NCI-H1105 treated with DMSO at 0.1 percent for 48 hours (cell line): ENCODE measurements at regions not wholly inside any gene's neighbourhood (a gene's known extent, or its start where the extent isn't known, plus 50 kb on each side); places are given as distances from the start of the nearest gene placed in this dataset.
"Not testable (repeated sequence)": the region's sequence is repeated elsewhere in the genome, so short reads cannot be mapped to it uniquely, and the experiment has no call there.

Source experiments
- DNase-seq: peaks from one replicate; lab custom pipeline; 2025; lab: John Stamatoyannopoulos, UW

DNA sequence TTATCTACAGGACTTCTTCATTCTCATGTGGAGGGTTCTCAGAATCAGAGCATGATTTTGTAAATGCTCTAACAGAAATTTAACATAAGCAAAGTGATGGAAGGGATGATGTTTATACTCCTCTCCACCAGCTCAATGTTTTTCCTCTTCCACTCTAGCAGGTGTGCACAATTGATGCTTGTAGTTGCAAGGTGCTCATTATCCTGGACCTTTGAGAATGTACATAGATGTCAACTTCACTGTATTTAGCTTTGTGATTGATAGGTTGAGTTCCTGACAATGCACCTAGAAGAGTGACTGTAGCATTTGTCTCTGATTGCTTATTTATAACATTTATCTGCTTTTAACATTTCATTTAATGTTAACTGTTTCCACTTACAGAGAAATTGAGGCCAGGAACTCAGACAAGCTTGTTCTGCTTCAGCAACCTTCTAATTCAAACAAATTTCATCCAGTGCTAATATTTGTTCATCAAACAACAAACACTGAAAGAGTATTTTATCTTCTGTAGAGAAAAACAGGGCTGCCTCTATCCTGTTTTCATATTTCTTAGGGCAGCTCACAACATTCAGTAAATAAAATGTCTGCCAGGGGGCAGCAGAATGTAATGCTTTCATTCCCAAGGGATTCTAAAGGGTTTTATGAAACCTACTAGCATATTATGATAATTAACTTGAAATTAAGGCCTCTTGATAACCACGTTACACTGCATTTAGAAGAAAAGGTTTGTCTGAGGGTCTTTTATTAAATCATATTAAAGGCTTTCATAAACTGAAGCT, 127.9 kb upstream of the NOL4 start:
- DNase-seq: peak; percentile 95

DNA sequence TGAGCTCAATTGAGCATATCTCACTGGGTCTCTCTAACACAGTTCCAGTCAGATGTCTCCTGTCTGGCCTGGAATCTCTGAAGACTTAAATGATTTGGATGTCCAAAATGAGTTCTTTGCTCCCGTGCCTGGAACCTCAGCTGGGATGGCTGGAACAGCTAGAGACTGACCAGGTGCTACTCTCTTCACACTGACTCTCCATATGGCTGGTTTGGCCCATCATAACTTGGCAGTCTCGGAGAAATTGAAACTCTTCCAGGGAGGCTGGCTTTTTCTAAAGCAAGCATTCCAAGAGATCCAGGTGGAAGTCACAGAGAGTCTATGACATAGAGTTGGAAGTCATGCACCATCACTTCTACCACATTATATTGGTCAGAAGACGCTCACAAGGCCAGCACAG, 129.6 kb upstream of the NOL4 start:
- DNase-seq: no peak

DNA sequence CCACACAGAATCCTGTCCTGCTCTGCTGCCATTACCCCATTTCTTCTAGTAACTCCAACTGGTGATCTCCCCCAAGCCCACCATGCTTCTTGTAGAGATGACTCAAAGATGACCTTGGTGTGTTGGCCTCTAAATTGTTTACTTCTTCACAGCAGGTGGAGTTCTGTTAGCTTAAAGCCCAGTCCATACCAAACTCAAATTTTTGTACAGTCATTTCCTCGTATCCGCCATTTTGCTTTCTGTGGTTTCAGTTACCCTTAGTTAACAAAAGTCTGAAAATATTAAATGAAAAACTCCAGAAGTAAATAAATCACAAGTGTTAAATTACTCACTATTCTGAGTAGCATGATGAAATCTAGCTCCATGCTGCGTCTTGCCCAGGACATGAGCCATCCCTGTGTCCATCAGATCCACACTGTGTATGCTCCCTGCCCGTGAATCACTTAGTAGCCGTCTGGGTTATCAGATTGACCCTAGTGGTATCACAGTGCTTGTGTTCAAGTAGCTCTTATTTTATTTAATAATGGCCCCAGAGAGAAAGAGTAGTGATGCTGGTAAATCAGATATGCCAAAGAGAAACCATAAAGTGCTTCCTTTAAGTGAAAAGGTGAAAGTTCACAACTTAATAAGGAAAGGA, 133.3 kb upstream of the NOL4 start:
- DNase-seq: no peak

DNA sequence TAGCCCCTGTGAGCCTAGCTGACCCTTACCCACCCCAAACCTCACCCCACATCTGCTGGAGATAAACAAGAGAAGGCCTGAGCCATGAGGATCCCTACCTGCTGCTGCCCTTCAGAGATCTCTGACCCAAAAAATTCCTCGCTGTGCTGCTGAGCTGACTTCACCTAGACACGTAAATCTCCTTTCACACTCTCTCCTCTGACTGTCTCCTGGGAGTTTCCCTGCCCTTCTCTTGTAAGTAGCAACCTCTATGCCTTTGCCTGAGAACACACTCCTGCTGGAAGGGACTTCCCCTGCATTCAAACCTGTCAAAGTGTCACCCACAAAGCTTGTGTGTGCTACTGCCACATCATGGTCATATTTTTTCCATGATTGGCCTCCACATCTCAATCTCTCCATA, 134.2 kb upstream of the NOL4 start:
- no peak for DNase-seq

DNA sequence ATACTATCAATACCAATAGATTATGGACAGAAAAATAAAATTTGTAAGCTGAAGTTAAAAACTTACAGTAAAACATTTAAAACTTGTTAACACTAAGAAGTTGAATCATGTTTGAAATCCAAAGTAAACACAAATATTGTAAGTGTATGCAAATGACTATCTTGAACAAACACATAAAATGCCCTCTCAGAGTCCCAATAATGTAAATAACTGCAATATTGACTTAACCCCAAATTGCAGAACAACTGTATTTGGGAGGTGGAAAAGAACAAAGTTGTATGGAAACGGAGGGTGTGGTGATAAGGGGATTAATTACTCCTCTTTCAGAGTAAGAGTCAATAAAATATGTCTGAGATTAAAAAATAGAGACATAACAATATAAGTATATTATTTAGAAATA, 140.0 kb upstream of the NOL4 start:
- no peak for DNase-seq

DNA sequence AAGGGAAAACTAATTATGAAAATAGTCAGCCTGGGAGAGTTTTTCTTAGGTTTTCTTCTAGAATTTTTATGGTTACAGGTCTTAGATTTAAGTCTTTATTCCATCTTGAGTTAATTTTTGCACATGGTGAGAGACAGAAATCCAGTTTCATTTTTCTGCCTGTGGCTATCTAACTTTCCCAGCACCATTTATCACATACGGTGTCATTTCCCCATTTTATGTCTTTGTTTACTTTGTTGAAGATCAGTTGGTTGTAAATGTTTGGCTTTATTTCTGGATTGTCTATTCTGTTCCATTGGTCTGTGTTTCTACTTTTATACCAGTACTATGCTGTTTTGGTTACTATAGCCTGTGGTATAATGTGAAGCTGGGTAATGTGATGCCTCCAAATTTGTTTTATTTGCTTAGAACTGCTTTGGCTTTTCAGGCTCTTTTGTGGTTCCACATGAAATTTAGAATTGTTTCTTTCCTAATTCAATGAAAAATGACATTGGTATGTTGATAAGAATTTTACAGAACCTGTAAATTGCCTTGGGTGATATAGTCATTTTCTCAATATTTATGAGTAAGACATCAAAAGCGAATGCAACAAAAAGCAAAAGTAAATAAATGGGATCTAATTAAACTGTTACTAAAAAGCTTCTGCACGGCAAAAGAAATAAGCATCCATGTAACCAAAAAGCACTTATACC, 146.1 kb upstream of the NOL4 start:
- DNase-seq: peak; percentile 7

DNA sequence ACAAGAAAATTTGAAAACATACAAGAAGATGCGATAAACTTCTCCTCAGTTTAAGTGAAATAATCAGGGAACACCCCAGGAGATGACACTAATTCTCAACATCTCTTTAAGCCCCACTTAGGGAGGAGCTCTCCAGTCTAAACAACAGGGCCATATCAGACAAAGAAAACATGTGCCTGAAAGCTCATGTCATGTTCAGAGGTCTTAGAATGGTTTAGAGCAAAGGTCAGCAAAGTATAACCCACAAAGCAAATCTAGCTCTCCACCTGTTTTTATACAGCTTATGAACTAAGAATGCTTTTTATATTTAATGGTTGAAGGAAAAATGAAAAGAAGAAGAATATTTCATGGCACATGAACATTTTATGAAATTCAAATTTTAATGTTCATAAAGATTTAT, 155.6 kb upstream of the NOL4 start:
- DNase-seq: no peak

DNA sequence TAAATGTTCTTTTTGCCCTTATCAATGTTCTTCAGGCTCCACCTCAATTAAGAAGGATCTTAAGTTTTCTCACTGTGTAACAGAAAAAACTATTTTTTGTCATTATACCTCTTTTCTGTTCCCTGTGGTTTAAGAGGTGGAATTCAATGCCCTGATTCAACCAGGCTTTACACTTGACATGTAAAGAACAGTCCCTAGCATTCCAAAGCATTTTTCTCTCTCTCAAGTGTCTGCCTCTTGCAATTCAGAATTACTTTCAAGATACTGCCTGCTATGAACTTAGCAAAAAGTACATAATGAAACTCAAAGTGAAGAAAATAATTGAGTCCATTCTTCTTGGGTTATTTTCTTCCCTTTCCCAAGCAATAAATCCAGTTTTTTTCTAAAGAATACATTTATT, 160.6 kb upstream of the NOL4 start:
- DNase-seq: no peak

DNA sequence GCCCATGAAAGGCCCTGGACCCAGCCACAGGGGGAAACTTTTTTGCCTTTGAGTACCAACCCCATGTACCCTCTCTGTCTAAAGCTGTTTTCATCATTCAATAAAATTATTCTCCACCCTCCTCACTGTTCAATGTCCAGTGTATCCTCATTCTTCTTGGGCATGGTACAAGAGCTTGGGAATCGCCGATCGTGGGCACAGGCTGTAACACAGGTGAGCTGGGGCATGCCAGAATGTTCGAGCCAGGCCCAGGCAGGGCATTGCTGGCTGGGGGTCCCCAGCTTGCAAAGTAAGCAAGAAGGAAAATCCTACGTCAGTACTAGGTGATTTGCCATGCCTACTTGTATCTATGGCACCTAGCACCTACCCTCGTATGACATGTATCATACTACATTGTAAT, 162.1 kb upstream of the NOL4 start:
- DNase-seq: no peak

DNA sequence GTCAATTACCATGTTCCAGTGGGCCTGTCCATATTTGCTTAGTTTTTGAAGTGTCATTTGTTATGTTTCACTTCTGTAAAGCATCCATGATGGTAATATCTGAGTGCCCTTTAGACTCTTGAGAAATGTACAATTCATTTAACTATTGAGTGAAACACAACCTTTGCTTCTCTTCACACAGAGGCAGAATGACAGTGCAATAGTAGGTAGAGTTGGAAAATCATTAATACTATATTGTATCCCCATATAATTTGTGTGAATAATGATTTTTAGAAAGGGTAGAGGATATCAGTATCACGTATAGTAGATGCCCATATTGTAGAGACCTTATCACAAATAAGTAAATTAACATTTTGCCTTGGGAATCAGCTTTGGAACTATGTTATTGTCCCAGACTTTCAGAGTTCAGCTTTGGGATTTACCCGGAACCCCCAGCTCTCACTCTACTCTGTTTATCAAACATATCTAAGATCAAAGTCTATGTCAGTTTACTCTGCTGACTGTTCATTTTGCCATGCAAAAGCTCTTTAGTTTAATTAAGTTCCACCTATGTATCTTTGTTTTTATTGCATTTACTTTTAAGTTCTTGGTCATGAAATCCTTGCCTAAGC, 172.7 kb upstream of the NOL4 start:
- DNase-seq: no peak

DNA sequence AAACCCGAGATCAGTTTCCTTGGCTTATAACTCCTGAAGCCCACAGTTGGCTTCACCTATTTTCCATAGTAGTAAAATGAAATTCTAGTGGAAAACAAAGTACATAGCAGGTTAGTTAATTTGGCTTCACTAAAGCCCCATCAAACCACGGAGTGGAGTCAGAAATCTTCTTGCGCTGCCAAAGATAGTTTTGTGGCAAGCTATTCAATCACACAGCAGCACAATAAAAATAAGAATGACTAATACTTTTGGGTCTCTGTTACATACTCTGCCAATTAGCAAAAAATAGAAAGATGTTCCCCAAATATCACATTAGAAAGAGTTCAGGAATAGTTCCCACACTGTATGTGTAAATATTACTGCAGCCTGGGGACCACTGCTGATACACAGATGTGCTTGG, 175.2 kb upstream of the NOL4 start:
- no peak for DNase-seq

DNA sequence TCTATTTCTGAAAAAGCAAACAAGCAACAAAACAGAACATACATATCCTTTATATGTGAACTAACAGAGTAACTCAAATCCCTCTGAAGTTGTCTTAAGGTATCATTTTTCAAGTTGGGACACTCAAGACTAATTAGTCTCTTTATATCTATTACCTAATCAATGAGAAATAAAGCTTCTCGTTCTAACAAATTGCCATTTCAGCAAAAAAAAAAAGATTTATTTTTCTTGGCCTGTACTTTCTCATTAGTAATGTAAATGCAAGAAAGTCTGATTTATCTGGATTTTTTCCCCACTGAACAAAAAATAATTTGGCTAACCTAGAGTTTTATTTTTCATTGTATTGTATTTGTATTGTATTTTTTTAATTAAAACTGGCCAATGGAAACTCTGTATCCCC, 176.1 kb upstream of the NOL4 start:
- DNase-seq: no peak

DNA sequence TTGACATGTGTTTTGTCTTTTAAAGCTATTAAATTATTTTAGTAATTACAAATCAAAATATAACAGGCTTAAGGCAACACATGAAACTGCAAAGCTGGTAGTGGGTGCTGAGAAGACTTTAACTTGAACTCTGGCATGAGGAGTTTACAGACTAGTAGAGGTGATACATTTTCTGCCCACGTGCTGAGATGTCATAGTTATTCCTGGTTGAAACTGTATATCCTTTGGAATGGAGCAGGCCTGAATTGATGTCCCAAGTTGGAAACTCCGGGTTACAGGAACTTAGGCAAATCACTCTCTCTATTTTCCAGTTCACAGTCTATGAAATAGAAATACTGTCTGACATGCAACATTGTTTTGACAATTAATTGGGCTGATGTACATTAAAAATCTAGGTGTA, 177.1 kb upstream of the NOL4 start:
- DNase-seq: no peak

DNA sequence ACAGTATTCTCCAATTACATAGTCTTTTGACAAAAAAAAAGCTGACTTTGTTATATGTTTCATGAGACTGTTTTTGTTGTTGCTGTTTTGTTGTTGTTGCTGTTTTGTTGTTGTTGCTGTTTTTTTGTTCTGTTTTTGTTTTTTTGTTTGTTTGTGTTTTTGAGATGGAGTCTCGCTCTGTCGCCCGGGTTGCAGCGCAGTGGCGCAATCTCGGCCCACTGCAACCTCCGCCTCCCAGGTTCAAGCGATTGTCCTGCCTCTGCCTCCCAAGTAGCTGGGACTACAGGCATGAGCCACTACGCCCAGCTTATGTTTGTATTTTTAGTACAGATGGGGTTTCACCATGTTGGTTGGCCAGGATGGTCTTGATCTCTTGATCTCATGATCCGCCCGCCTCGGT, 182.8 kb upstream of the NOL4 start:
- not testable (repeated sequence) for DNase-seq

DNA sequence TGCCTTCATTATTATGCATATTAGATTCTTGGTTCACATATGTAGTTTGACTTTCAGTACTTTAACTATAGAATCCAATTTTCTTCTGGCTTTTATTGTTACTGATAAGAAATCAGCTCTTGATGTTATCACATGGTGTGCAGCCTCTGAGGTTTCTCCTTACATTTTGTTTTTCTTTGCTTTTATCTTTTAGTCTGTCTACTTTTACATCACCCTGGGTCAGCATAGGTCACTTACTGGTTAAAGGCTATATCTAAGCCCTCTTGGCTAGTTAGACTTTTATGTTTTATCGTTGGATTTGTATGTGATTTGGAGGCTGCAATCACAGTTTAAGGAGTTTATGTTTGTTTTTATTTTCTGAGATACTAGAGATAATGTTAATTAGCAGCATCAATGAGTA, 187.2 kb upstream of the NOL4 start:
- DNase-seq: no peak

DNA sequence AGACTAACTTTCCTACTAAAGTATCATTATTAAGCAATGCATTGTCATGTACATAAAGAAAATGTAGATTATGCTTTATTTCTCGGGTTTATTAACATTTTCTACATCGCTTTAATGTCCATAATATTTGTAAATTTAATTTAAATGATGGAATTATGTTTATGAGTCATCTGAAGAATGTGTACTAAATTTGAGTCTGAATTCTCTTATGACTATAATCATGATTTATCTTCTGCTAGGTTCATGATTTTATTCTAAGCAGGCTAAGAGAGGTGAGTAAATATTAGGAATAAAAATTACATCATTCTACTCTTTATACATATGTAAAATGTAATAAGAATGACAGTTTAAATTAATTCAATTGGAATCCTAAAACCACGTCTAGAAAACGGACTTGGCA, 206.3 kb upstream of the NOL4 start:
- DNase-seq: no peak

DNA sequence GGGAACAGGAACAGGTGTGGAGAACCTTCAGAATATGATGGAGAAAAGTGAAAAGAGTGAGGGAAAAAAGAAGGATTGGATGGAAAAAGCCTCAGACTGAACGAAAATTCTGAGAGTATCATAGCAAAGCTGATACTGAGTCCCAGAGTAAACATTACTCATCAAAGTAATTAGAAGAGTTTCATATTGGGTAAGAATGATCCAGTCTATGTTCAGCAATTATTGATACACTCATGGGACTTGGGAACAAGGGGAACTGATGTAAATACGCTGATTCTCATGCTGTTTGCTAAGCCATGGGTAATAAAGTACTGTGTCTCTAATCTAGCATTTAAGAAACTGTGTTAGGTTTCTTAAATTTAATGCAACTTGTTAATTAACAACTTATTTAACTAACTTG, 219.9 kb upstream of the NOL4 start:
- DNase-seq: no peak

DNA sequence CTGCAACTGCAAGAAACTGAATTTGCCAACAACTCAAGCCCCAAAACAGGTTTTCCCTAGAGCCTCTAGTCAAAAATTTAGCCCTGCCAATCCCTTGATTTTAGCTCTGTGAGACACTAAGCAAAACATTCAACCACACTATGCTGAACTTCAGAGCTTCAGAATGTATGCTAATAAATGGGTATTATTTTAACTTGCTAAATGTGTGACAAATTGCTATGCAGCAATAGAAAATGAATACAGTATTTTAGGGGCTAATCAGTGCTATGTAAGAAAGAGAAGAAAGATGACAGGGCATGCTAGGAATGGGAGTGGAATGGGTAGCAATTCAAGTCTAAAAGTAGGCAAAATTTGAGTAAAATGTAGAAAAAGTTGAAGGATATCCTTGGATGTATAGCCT, 223.9 kb upstream of the NOL4 start:
- no peak for DNase-seq

DNA sequence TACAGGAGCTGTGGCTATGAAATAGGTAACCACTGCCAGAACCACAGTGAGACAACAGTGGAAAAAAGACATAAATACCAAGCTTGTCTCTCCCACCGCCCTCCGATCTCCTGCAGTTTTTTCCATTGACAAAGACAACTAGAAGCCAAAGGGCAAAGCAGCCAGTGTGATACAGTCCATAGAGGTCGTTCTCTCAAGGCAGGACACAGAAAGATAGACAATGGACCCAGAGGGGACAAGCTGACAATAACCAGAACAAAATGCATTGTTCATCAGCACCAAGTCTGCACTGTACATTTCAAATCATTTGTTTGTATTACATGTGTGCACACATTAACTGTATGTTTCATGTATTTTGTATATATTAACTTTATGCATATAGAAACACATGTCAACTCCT, 233.0 kb upstream of the NOL4 start:
- DNase-seq: no peak

DNA sequence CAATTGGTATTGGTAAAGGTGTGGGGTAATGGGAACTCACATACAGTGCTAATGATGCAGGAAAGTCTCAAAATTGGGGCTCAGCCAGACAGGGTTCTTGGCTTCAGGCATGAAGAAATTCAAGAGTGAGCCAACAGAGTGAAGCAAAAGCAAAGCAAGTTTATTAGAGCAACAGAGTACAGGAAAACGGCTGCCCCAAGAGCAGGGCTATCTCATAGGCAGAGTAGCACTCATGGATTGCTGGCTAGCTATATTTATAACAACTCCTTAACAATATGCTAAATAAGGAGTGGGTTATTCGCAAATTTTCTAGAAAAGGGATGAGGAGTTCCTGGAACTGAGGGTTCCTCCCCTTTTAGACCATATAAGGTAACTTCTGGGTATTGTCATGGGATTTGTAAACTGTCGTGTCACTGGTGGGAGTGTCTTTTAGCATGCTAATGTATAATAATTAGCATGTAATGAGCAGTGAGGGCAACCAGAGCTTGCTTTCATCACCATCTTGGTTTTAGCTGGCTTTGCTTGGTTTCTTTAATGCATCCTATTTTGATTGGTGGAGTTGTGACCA, 233.8 kb upstream of the NOL4 start:
- no peak for DNase-seq

DNA sequence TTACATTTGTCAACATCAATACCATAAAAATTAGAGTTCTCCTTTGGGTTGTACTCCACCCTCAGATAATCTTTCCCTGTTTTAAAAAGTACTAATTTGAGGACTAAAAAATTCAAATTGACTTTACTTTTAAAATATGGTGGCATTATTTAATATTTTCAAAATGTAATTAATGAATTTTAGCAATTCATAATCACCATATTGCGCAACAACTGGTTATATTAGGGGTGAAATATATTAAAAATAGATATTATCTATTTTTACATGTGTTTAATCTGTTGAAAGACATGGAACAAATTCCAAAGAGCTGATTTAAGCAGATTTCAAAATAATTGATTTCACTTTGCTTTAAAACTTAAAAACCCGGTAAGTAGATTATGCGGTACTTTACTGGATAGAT, 236.6 kb upstream of the NOL4 start:
- DNase-seq: no peak

DNA sequence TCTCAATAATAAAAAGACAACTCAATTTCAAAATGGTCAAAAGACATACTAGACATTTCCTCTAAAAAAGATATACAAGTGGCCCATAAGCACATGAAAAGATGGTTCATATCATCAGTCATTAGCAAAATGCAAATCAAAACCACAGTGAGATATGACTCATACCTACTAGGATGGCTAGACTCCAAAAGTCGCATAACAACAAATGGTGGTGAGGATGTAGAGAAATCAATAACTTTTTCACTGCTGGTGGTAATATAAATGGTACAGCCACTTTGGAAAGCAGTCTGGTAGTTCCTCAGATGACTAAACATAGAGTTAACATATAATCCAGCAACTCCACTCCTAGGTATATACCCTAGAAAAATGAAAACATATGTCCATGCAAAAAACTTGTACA, 242.3 kb upstream of the NOL4 start:
- no peak for DNase-seq
